Lower leg skin (tissue), 4 donors: ENCODE measurements at regions not wholly inside any gene's neighbourhood (a gene's known extent, or its start where the extent isn't known, plus 50 kb on each side); places are given as distances from the start of the nearest gene placed in this dataset.

Experiments
- DNase-seq, 2 donors: peaks; one replicate each; pipeline ENCODE4 v3.0.0-alpha.2; 2019; ENCODE audit warnings: low spot score in 2 of 2
- H3K4me3 ChIP-seq: fragments of 200-600 bp; sonication (generic); 2 replicates; pipeline ENCODE4 v1.5.1; 2017; ENCODE audit warnings: mild to moderate bottlenecking, low read depth; ENCODE audit not compliant: poor library complexity, severe bottlenecking
- CTCF ChIP-seq, 3 donors: fragments of 450-650 bp; IDR thresholded peaks; one replicate each; pipeline ENCODE4 v1.5.1; 2016; ENCODE audit warnings: antibody characterized with exemption in 3 of 3, mild to moderate bottlenecking in 3 of 3, moderate library complexity in 2 of 3
- POLR2A ChIP-seq, 2 donors: fragments of 450-650 bp; IDR thresholded peaks; one replicate each; pipeline ENCODE4 v1.6.1; 2016 to 2017; ENCODE audit warnings: antibody characterized with exemption in 2 of 2, mild to moderate bottlenecking in 1 of 2, moderate library complexity in 1 of 2
- WGBS, 2 donors: methylation state at CpG; one replicate each; pipeline ENCODE4 v1.1.5; 2018; 5-methylcytosine and 5-hydroxymethylcytosine counted together
- intact Hi-C: fragments of 100-400 bp; cut with DNase I; formaldehyde crosslinking; loops from one replicate; pipeline ENCODE4 v1.15.0; 2023; ENCODE audit warnings: low total_unique reads

- WGBS, 2 donors: 68 to 81% methylated on average over 5 of the region's 5 CpGs
- TF ChIP-seq CTCF (IDR thresholded peaks at IDR 0.05) (no peak), POLR2A (IDR thresholded peaks at IDR 0.05) (no peak)
- no peak for DNase-seq
- H3K4me3 ChIP-seq: no peak overlapping the region
- intact Hi-C loops: no loop called here
Measured at GRCh38 chr1:38125016-38125415, 78.4 kb upstream of the POU3F1 start.

- no peak overlapping the region for H3K4me3 ChIP-seq
- 47 to 57% methylated on average over 19 of the region's 19 CpGs for WGBS, 2 donors
- peak; percentile 54 to 86 for DNase-seq
- intact Hi-C loops: no loop called here
- TF ChIP-seq POLR2A (IDR thresholded peaks at IDR 0.05) (no peak), CTCF (IDR thresholded peaks at IDR 0.05) (no peak)
Measured at GRCh38 chr1:38123356-38124135, 77.0 kb upstream of the POU3F1 start.

GRCh38 chr1:38121231-38121680 is 74.7 kb upstream of the POU3F1 start:
- no peak overlapping the region for H3K4me3 ChIP-seq
- no peak for TF ChIP-seq POLR2A (IDR thresholded peaks at IDR 0.05)
- no peak for TF ChIP-seq CTCF (IDR thresholded peaks at IDR 0.05)
- DNase-seq: peak in 1 of 2 donors; percentile 78
- intact Hi-C loops: no loop called here
- WGBS, 2 donors: 57 to 61% methylated on average over 14 of the region's 14 CpGs

GRCh38 chr1:38120552-38121230 is 74.1 kb upstream of the POU3F1 start:
- no peak for TF ChIP-seq CTCF (IDR thresholded peaks at IDR 0.05)
- no peak for TF ChIP-seq POLR2A (IDR thresholded peaks at IDR 0.05)
- WGBS, 2 donors: 83 to 85% methylated on average over 5 of the region's 5 CpGs
- intact Hi-C loops: no loop called here
- DNase-seq: no peak
- no peak overlapping the region for H3K4me3 ChIP-seq

GRCh38 chr1:38118976-38119375 is 72.4 kb upstream of the POU3F1 start:
- no peak for TF ChIP-seq CTCF (IDR thresholded peaks at IDR 0.05)
- no peak for TF ChIP-seq POLR2A (IDR thresholded peaks at IDR 0.05)
- intact Hi-C loops: no loop called here
- no peak overlapping the region for H3K4me3 ChIP-seq
- 46 to 48% methylated on average over 9 of the region's 9 CpGs for WGBS, 2 donors
- no peak for DNase-seq
